ENCODE measurements at regions not wholly inside any gene's neighbourhood (a gene's known extent, or its start where the extent isn't known, plus 50 kb on each side); places are given as distances from the start of the nearest gene placed in this dataset.

- no peak for DNase-seq (ENCODE audit: extremely low read depth in 1 of 4, low spot score in 3 of 4)
- CTCF ChIA-PET (ENCODE audit: low intra/inter-chr PET ratio): no interaction called here
- in situ Hi-C loops (cut with MboI): no loop called here
- no peak for ATAC-seq
- 0% methylated on average over 2 of the region's 2 CpGs for WGBS (ENCODE audit: insufficient coverage, low coverage, missing lambda C conversion rate)
- Histone ChIP-seq H3K9ac (ENCODE audit: insufficient read depth in 1 of 2, low read depth in 2 of 2, low read length in 2 of 2) (no peak overlapping the region), H3K9me3 (replicated peaks; ENCODE audit: control insufficient read depth, insufficient read depth, low read depth, low read length) (no peaks in the 10 kb centered on the region), H3K27ac (ENCODE audit: extremely low read depth, low read depth, low read length) (no peak overlapping the region), H3K36me3 (ENCODE audit: control insufficient read depth, insufficient read depth, low read length) (no peaks in the 10 kb centered on the region), H3K4me1 (replicated peaks in 1 of 2; ENCODE audit: control insufficient read depth in 2 of 2, insufficient read depth in 2 of 2, low read length in 2 of 2) (no peaks in the 10 kb centered on the region), H3K9me1 (ENCODE audit: control insufficient read depth, insufficient read depth, low read length) (no peaks in the 10 kb centered on the region), H3K27me3 (ENCODE audit: control insufficient read depth in 2 of 2, insufficient read depth in 2 of 2, low read length in 2 of 2) (no peaks in the 10 kb centered on the region), H3K4me3 (no peak overlapping the region), H3K79me2 (ENCODE audit: control insufficient read depth, insufficient read depth, low read length) (no peaks in the 10 kb centered on the region), H4K20me1 (replicated peaks; ENCODE audit: control insufficient read depth, insufficient read depth, low read length) (no peaks in the 10 kb centered on the region), H2AFZ (ENCODE audit: low read depth, low read length) (no peak overlapping the region), H3K4me2 (ENCODE audit: insufficient read depth, low read length) (no peak overlapping the region)
- intact Hi-C loops (cut with micrococcal nuclease): no loop called here
- no peak for FAIRE-seq
- POLR2A ChIA-PET: no interaction called here
- no TSS peak for BruUV-seq (replicated peaks)
- TF ChIP-seq TBP (optimal IDR thresholded peaks at IDR 0.05; ENCODE audit: low read depth, low read length) (no peak), GTF3C2 (IDR thresholded peaks at IDR 0.05; ENCODE audit: borderline replicate concordance, extremely low read depth, insufficient read length) (no peak), ZNF507 (tag; conservative IDR thresholded peaks at IDR 0.05) (no peak), NR2C1 (IDR thresholded peaks at IDR 0.05) (no peak), NR2C1 (tag; IDR thresholded peaks at IDR 0.05) (no peak), FOXK1 (CRISPR knock-in tag; IDR thresholded peaks at IDR 0.05; ENCODE audit: borderline replicate concordance) (no peak), NKRF (IDR thresholded peaks at IDR 0.05; ENCODE audit: borderline replicate concordance) (no peak), TFAM (CRISPR knock-in tag; conservative IDR thresholded peaks at IDR 0.05) (no peak), SMAD2 (IDR thresholded peaks at IDR 0.05; ENCODE audit: low read depth, low read length) (no peak), SFPQ (IDR thresholded peaks at IDR 0.05; ENCODE audit: low read depth, low read length) (no peak), DNMT1 (IDR thresholded peaks at IDR 0.05) (no peak), SRSF3 (IDR thresholded peaks at IDR 0.05; ENCODE audit: insufficient read depth, low read length) (no peak), POLR2B (IDR thresholded peaks at IDR 0.05; ENCODE audit: low read depth, partially characterized antibody) (no peak), RBM39 (optimal IDR thresholded peaks at IDR 0.05; ENCODE audit: low read depth, low read length) (no peak), TFAP4 (CRISPR knock-in tag; IDR thresholded peaks at IDR 0.05; ENCODE audit: borderline replicate concordance) (no peak)
These were observed 646.2 kb upstream of the ATXN8OS start for GRCh38 chr13:69461397-69461796.

All from K562 (cell line).